K562 (cell line): ENCODE measurements at regions not wholly inside any gene's neighbourhood (a gene's known extent, or its start where the extent isn't known, plus 50 kb on each side); places are given as distances from the start of the nearest gene placed in this dataset.
"Not testable (repeated sequence)": the region's sequence is repeated elsewhere in the genome, so short reads cannot be mapped to it uniquely, and the experiment has no call there.

ENCODE experiments used
- BDP1 ChIP-seq: IDR thresholded peaks from 3 replicates; pipeline ENCODE4 v1.6.1; 2011; ENCODE audit not compliant: insufficient read length, insufficient read depth
- EZH2 ChIP-seq: IDR thresholded peaks from 2 replicates; pipeline ENCODE4 v1.6.1; 2012; ENCODE audit warnings: low read depth, mild to moderate bottlenecking, inconsistent platforms, low read length, borderline replicate concordance
- PCBP2 ChIP-seq: fragments of 200-400 bp; formaldehyde crosslinking; IDR thresholded peaks from 2 replicates; pipeline ENCODE4 v1.6.1; 2018; ENCODE audit warnings: low read length, low read depth, mild to moderate bottlenecking, moderate library complexity; ENCODE audit not compliant: poor library complexity, severe bottlenecking
- POLR2G ChIP-seq: fragments of 200-400 bp; formaldehyde crosslinking; IDR thresholded peaks from 2 replicates; pipeline ENCODE4 v1.6.1; 2017; ENCODE audit warnings: low read depth, mild to moderate bottlenecking, antibody characterized with exemption, low read length, moderate library complexity
- TARDBP ChIP-seq: fragments of 450-650 bp; IDR thresholded peaks from 2 replicates; pipeline ENCODE4 v1.6.1; 2016
- TF ChIP-seq, protein P1 (sequence below), 2 experiments: fragments of 200-800 bp in 1 of 2; sonication (Bioruptor generic) in 1 of 2; sonication (generic) in 1 of 2; formaldehyde crosslinking in 1 of 2; IDR thresholded peaks in 1 of 2; conservative IDR thresholded peaks in 1 of 2; 2 replicates each; pipeline versions ENCODE4 v1.5.0 to v1.6.1; 2016 to 2020; ENCODE audit warnings: missing compliant biosample characterization in 1 of 2, missing genetic modification characterization in 1 of 2, missing genetic modification reagents in 1 of 2
- TF ChIP-seq, protein P2 (sequence below): fragments of 150-350 bp; conservative IDR thresholded peaks from 2 replicates; pipeline ENCODE4 v1.6.1; 2014; ENCODE audit warnings: low read length
- TF ChIP-seq, protein P3 (sequence below): fragments of 250-450 bp; sonication (Bioruptor Pico); IDR thresholded peaks from 2 replicates; pipeline ENCODE4 v1.5.1; 2021; ENCODE audit warnings: mild to moderate bottlenecking
- TF ChIP-seq, protein P4 (sequence below), 2 experiments: fragments of 450-650 bp in 1 of 2; IDR thresholded peaks; 2 replicates each; pipeline ENCODE4 v1.6.1; 2011 to 2017; ENCODE audit warnings: low read depth in 2 of 2, antibody characterized with exemption in 1 of 2, borderline replicate concordance in 1 of 2, low read length in 1 of 2, mild to moderate bottlenecking in 1 of 2, mixed read lengths in 1 of 2; ENCODE audit not compliant: control insufficient read depth in 1 of 2
- TF ChIP-seq, protein P5 (sequence below): sonication (generic); formaldehyde crosslinking; IDR thresholded peaks from 2 replicates; pipeline ENCODE4 v1.5.0; 2020; ENCODE audit warnings: missing genetic modification reagents
- TF ChIP-seq, protein P6 (sequence below), 3 experiments: IDR thresholded peaks in 2 of 3; conservative IDR thresholded peaks in 1 of 3; 2 replicates each; pipeline ENCODE4 v1.5.1; 2011 to 2012; ENCODE audit warnings: low read length in 3 of 3, mild to moderate bottlenecking in 3 of 3, control low read depth in 2 of 3, improper control_type of control experiment in 1 of 3, inconsistent platforms in 1 of 3, low read depth in 1 of 3, mixed read lengths in 1 of 3, moderate library complexity in 1 of 3; ENCODE audit not compliant: insufficient read depth in 2 of 3

DNA sequence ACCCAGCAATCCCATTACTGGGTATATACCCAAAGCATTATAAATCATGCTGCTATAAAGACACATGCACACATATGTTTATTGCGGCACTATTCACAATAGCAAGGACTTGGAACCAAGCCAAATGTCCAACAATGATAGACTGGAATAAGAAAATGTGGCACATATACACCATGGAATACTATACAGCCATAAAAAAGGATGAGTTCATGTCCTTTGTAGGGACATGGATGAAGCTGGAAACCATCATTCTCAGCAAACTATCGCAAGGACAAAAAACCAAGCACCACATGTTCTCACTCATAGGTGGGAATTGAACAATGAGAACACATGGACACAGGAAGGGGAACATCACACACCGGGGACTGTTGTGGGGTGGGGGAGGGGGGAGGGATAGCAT, 50.2 kb upstream of the GABRQ start:
- TF ChIP-seq, protein P1, sequence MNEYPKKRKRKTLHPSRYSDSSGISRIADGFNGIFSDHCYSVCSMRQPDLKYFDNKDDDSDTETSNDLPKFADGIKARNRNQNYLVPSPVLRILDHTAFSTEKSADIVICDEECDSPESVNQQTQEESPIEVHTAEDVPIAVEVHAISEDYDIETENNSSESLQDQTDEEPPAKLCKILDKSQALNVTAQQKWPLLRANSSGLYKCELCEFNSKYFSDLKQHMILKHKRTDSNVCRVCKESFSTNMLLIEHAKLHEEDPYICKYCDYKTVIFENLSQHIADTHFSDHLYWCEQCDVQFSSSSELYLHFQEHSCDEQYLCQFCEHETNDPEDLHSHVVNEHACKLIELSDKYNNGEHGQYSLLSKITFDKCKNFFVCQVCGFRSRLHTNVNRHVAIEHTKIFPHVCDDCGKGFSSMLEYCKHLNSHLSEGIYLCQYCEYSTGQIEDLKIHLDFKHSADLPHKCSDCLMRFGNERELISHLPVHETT (CRISPR knock-in tag; conservative IDR thresholded peaks at IDR 0.05 in 1 of 2, IDR thresholded peaks at IDR 0.05 in 1 of 2) = not testable (repeated sequence)
- not testable (repeated sequence) for TF ChIP-seq PCBP2, POLR2G, EZH2, BDP1, TARDBP
- TF ChIP-seq, protein P2, sequence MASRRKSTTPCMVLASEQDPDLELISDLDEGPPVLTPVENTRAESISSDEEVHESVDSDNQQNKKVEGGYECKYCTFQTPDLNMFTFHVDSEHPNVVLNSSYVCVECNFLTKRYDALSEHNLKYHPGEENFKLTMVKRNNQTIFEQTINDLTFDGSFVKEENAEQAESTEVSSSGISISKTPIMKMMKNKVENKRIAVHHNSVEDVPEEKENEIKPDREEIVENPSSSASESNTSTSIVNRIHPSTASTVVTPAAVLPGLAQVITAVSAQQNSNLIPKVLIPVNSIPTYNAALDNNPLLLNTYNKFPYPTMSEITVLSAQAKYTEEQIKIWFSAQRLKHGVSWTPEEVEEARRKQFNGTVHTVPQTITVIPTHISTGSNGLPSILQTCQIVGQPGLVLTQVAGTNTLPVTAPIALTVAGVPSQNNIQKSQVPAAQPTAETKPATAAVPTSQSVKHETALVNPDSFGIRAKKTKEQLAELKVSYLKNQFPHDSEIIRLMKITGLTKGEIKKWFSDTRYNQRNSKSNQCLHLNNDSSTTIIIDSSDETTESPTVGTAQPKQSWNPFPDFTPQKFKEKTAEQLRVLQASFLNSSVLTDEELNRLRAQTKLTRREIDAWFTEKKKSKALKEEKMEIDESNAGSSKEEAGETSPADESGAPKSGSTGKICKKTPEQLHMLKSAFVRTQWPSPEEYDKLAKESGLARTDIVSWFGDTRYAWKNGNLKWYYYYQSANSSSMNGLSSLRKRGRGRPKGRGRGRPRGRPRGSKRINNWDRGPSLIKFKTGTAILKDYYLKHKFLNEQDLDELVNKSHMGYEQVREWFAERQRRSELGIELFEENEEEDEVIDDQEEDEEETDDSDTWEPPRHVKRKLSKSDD = not testable (repeated sequence)
- TF ChIP-seq, protein P3, sequence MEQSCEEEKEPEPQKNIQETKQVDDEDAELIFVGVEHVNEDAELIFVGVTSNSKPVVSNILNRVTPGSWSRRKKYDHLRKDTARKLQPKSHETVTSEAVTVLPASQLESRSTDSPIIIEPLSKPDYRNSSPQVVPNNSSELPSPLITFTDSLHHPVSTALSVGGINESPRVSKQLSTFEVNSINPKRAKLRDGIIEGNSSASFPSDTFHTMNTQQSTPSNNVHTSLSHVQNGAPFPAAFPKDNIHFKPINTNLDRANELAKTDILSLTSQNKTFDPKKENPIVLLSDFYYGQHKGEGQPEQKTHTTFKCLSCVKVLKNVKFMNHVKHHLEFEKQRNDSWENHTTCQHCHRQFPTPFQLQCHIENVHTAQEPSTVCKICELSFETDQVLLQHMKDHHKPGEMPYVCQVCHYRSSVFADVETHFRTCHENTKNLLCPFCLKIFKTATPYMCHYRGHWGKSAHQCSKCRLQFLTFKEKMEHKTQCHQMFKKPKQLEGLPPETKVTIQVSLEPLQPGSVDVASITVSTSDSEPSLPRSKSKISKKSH (CRISPR knock-in tag) = not testable (repeated sequence)
- TF ChIP-seq, protein P4, sequence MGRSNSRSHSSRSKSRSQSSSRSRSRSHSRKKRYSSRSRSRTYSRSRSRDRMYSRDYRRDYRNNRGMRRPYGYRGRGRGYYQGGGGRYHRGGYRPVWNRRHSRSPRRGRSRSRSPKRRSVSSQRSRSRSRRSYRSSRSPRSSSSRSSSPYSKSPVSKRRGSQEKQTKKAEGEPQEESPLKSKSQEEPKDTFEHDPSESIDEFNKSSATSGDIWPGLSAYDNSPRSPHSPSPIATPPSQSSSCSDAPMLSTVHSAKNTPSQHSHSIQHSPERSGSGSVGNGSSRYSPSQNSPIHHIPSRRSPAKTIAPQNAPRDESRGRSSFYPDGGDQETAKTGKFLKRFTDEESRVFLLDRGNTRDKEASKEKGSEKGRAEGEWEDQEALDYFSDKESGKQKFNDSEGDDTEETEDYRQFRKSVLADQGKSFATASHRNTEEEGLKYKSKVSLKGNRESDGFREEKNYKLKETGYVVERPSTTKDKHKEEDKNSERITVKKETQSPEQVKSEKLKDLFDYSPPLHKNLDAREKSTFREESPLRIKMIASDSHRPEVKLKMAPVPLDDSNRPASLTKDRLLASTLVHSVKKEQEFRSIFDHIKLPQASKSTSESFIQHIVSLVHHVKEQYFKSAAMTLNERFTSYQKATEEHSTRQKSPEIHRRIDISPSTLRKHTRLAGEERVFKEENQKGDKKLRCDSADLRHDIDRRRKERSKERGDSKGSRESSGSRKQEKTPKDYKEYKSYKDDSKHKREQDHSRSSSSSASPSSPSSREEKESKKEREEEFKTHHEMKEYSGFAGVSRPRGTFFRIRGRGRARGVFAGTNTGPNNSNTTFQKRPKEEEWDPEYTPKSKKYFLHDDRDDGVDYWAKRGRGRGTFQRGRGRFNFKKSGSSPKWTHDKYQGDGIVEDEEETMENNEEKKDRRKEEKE (IDR thresholded peaks at IDR 0.05; ENCODE audit: borderline replicate concordance in 1 of 2, control insufficient read depth in 1 of 2, low read depth in 2 of 2, low read length in 1 of 2) = not testable (repeated sequence)
- TF ChIP-seq, protein P5, sequence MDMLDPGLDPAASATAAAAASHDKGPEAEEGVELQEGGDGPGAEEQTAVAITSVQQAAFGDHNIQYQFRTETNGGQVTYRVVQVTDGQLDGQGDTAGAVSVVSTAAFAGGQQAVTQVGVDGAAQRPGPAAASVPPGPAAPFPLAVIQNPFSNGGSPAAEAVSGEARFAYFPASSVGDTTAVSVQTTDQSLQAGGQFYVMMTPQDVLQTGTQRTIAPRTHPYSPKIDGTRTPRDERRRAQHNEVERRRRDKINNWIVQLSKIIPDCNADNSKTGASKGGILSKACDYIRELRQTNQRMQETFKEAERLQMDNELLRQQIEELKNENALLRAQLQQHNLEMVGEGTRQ (CRISPR knock-in tag) = not testable (repeated sequence)
- TF ChIP-seq, protein P6, sequence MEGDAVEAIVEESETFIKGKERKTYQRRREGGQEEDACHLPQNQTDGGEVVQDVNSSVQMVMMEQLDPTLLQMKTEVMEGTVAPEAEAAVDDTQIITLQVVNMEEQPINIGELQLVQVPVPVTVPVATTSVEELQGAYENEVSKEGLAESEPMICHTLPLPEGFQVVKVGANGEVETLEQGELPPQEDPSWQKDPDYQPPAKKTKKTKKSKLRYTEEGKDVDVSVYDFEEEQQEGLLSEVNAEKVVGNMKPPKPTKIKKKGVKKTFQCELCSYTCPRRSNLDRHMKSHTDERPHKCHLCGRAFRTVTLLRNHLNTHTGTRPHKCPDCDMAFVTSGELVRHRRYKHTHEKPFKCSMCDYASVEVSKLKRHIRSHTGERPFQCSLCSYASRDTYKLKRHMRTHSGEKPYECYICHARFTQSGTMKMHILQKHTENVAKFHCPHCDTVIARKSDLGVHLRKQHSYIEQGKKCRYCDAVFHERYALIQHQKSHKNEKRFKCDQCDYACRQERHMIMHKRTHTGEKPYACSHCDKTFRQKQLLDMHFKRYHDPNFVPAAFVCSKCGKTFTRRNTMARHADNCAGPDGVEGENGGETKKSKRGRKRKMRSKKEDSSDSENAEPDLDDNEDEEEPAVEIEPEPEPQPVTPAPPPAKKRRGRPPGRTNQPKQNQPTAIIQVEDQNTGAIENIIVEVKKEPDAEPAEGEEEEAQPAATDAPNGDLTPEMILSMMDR (IDR thresholded peaks at IDR 0.05 in 2 of 3, conservative IDR thresholded peaks at IDR 0.05 in 1 of 3; ENCODE audit: insufficient read depth in 2 of 3, low read depth in 1 of 3, low read length in 3 of 3) = not testable (repeated sequence)
